ENCODE measurements at regions not wholly inside any gene's neighbourhood (a gene's known extent, or its start where the extent isn't known, plus 50 kb on each side); places are given as distances from the start of the nearest gene placed in this dataset.

- no peak overlapping the region for H3K4me3 Mint-ChIP-seq
- no peaks in the 10 kb centered on the region for H3K27me3 Mint-ChIP-seq (ENCODE audit: low read depth)
- H3K4me1 Mint-ChIP-seq: peaks cover 5% of the 10 kb centered on the region
- DNase-seq (ENCODE audit: low spot score in 2 of 2, unreplicated experiment in 2 of 2): no peak
- no peak overlapping the region for H3K27ac Mint-ChIP-seq
- no peak for TF ChIP-seq CTCF (IDR thresholded peaks at IDR 0.05; ENCODE audit: unreplicated experiment)
- H3K36me3 Mint-ChIP-seq: no peaks in the 10 kb centered on the region
- H3K9me3 Mint-ChIP-seq: no peaks in the 10 kb centered on the region
Observed at GRCh38 chr16:87196661-87197060, 120.5 kb downstream of the C16orf95 start.

GRCh38 chr16:87198328-87198832 is 118.8 kb downstream of the C16orf95 start:
- H3K36me3 Mint-ChIP-seq: no peaks in the 10 kb centered on the region
- TF ChIP-seq CTCF (IDR thresholded peaks at IDR 0.05; ENCODE audit: unreplicated experiment): no peak
- H3K27ac Mint-ChIP-seq: no peak overlapping the region
- no peaks in the 10 kb centered on the region for H3K9me3 Mint-ChIP-seq
- H3K4me1 Mint-ChIP-seq: peaks cover 8% of the 10 kb centered on the region
- H3K27me3 Mint-ChIP-seq (ENCODE audit: low read depth): no peaks in the 10 kb centered on the region
- DNase-seq (ENCODE audit: low spot score in 2 of 2, unreplicated experiment in 2 of 2): no peak
- no peak overlapping the region for H3K4me3 Mint-ChIP-seq

- TF ChIP-seq CTCF (IDR thresholded peaks at IDR 0.05; ENCODE audit: unreplicated experiment): no peak
- no peak overlapping the region for H3K27ac Mint-ChIP-seq
- H3K36me3 Mint-ChIP-seq: no peaks in the 10 kb centered on the region
- H3K4me1 Mint-ChIP-seq: peaks cover 9% of the 10 kb centered on the region
- no peaks in the 10 kb centered on the region for H3K27me3 Mint-ChIP-seq (ENCODE audit: low read depth)
- DNase-seq (ENCODE audit: low spot score in 2 of 2, unreplicated experiment in 2 of 2): no peak
- H3K4me3 Mint-ChIP-seq: no peak overlapping the region
- H3K9me3 Mint-ChIP-seq: no peaks in the 10 kb centered on the region
Observed at GRCh38 chr16:87198881-87199280, 118.3 kb downstream of the C16orf95 start.

GRCh38 chr16:87199379-87199778 is 117.8 kb downstream of the C16orf95 start:
- no peak overlapping the region for H3K4me3 Mint-ChIP-seq
- no peaks in the 10 kb centered on the region for H3K27me3 Mint-ChIP-seq (ENCODE audit: low read depth)
- DNase-seq (ENCODE audit: low spot score in 2 of 2, unreplicated experiment in 2 of 2): no peak
- H3K27ac Mint-ChIP-seq: no peak overlapping the region
- peaks cover 9% of the 10 kb centered on the region for H3K4me1 Mint-ChIP-seq
- TF ChIP-seq CTCF (IDR thresholded peaks at IDR 0.05; ENCODE audit: unreplicated experiment): no peak
- no peaks in the 10 kb centered on the region for H3K36me3 Mint-ChIP-seq
- H3K9me3 Mint-ChIP-seq: no peaks in the 10 kb centered on the region

GRCh38 chr16:87199901-87200300 is 117.3 kb downstream of the C16orf95 start:
- H3K4me1 Mint-ChIP-seq: peaks cover 9% of the 10 kb centered on the region
- H3K36me3 Mint-ChIP-seq: no peaks in the 10 kb centered on the region
- H3K27ac Mint-ChIP-seq: no peak overlapping the region
- TF ChIP-seq CTCF (IDR thresholded peaks at IDR 0.05; ENCODE audit: unreplicated experiment): no peak
- no peaks in the 10 kb centered on the region for H3K9me3 Mint-ChIP-seq
- H3K4me3 Mint-ChIP-seq: no peak overlapping the region
- DNase-seq (ENCODE audit: low spot score in 2 of 2, unreplicated experiment in 2 of 2): no peak
- H3K27me3 Mint-ChIP-seq (ENCODE audit: low read depth): no peaks in the 10 kb centered on the region

- TF ChIP-seq CTCF (IDR thresholded peaks at IDR 0.05; ENCODE audit: unreplicated experiment): no peak
- H3K27ac Mint-ChIP-seq: no peak overlapping the region
- H3K4me3 Mint-ChIP-seq: no peak overlapping the region
Observed at GRCh38 chr16:87200637-87201036, 116.6 kb downstream of the C16orf95 start.

More at GRCh38 chr16:87200637-87201036, 116.6 kb downstream of the C16orf95 start:
- Mint-ChIP-seq H3K4me1 (peaks cover 9% of the 10 kb centered on the region), H3K9me3 (no peaks in the 10 kb centered on the region), H3K27me3 (ENCODE audit: low read depth) (no peaks in the 10 kb centered on the region), H3K36me3 (no peaks in the 10 kb centered on the region)
- DNase-seq (ENCODE audit: low spot score in 2 of 2, unreplicated experiment in 2 of 2): no peak
